OCI-LY1 (cell line): ENCODE measurements at regions not wholly inside any gene's neighbourhood (a gene's known extent, or its start where the extent isn't known, plus 50 kb on each side); places are given as distances from the start of the nearest gene placed in this dataset.

Experiments used
- H2AFZ ChIP-seq: fragments of 200-600 bp; sonication (generic), shearing (Covaris generic); 2 replicates; pipeline ENCODE4 v1.6.0; 2014; ENCODE audit warnings: antibody characterized with exemption, mild to moderate bottlenecking, low read length
- H3F3A ChIP-seq: fragments of 200-600 bp; sonication (generic), shearing (Covaris generic); 2 replicates; pipeline ENCODE4 v1.6.0; 2014; ENCODE audit warnings: mild to moderate bottlenecking, antibody characterized with exemption, low read length, moderate library complexity; ENCODE audit not compliant: insufficient read depth
- H3K27ac ChIP-seq: fragments of 200-600 bp; sonication (generic); 2 replicates; pipeline ENCODE4 v1.5.1; 2014; ENCODE audit warnings: low read length, mixed run types, mild to moderate bottlenecking, low read depth; ENCODE audit not compliant: poor library complexity, severe bottlenecking
- H3K27me3 ChIP-seq: fragments of 200-600 bp; sonication (generic); 2 replicates; pipeline ENCODE4 v1.6.0; 2014; ENCODE audit warnings: antibody characterized with exemption, mild to moderate bottlenecking, low read length, moderate library complexity; ENCODE audit not compliant: insufficient read depth
- H3K36me3 ChIP-seq: fragments of 200-600 bp; sonication (generic); 2 replicates; pipeline ENCODE4 v1.6.1; 2014; ENCODE audit warnings: mild to moderate bottlenecking, antibody characterized with exemption, low read length, moderate library complexity, mixed read lengths; ENCODE audit not compliant: insufficient read depth
- H3K4me1 ChIP-seq: fragments of 200-600 bp; sonication (generic); 2 replicates; pipeline ENCODE4 v1.5.1; 2014; ENCODE audit warnings: mild to moderate bottlenecking, low read length, moderate library complexity; ENCODE audit not compliant: insufficient read depth, severe bottlenecking
- H3K4me2 ChIP-seq: fragments of 200-600 bp; sonication (generic), shearing (Covaris generic); 2 replicates; pipeline ENCODE4 v1.6.1; 2014; ENCODE audit warnings: low read length
- H3K4me3 ChIP-seq: fragments of 200-600 bp; sonication (generic); 2 replicates; pipeline ENCODE4 v1.5.1; 2014; ENCODE audit warnings: low read length, low read depth, mild to moderate bottlenecking, mixed read lengths; ENCODE audit not compliant: poor library complexity, severe bottlenecking
- H3K79me2 ChIP-seq: fragments of 200-600 bp; shearing (Covaris generic); 2 replicates; pipeline ENCODE4 v1.6.1; 2016; ENCODE audit warnings: mixed run types, low read length, mixed read lengths; ENCODE audit not compliant: insufficient read depth
- H3K9ac ChIP-seq: fragments of 200-600 bp; sonication (generic), shearing (Covaris generic); 2 replicates; pipeline ENCODE4 v1.6.1; 2014; ENCODE audit warnings: mild to moderate bottlenecking, low read length, mixed read lengths
- H3K9me2 ChIP-seq: fragments of 200-600 bp; sonication (generic), shearing (Covaris generic); 2 replicates; pipeline ENCODE4 v1.6.1; 2014; ENCODE audit warnings: low read depth, mild to moderate bottlenecking, low read length, mixed read lengths
- H3K9me3 ChIP-seq: fragments of 200-600 bp; shearing (Covaris generic); 2 replicates; pipeline ENCODE4 v1.6.1; 2014; ENCODE audit warnings: low read length, mixed read lengths
- H4K20me1 ChIP-seq: fragments of 200-600 bp; sonication (generic), shearing (Covaris generic); 2 replicates; pipeline ENCODE4 v1.6.0; 2016; ENCODE audit warnings: mild to moderate bottlenecking, low read length; ENCODE audit not compliant: insufficient read depth
- CTCF ChIP-seq: fragments of 200-600 bp; sonication (generic), shearing (Covaris generic); IDR thresholded peaks from 2 replicates; pipeline ENCODE4 v1.5.1; 2017; ENCODE audit warnings: mild to moderate bottlenecking, antibody characterized with exemption, low read length, moderate library complexity, mixed read lengths
- EZH2 ChIP-seq: fragments of 200-600 bp; sonication (generic), shearing (Covaris generic); IDR thresholded peaks from 2 replicates; pipeline ENCODE4 v1.8.0; 2017; ENCODE audit warnings: borderline replicate concordance, mixed run types, mild to moderate bottlenecking, antibody characterized with exemption, low read length, moderate library complexity, mixed read lengths

GRCh38 chr2:193222454-193222853 is 1027.7 kb upstream of the TMEFF2 start:
- Histone ChIP-seq H3K27me3 (no peaks in the 10 kb centered on the region), H4K20me1 (no peaks in the 10 kb centered on the region)
- no peak for TF ChIP-seq CTCF
- TF ChIP-seq EZH2 = no peak

GRCh38 chr2:193219413-193219812 is 1024.7 kb upstream of the TMEFF2 start:
- TF ChIP-seq EZH2 (no peak), CTCF (no peak)
- Histone ChIP-seq H3K27me3 (no peaks in the 10 kb centered on the region), H3K79me2 (no peaks in the 10 kb centered on the region), H3K36me3 (no peaks in the 10 kb centered on the region), H2AFZ (no peak overlapping the region), H3K4me1 (no peaks in the 10 kb centered on the region), H3K4me3 (no peak overlapping the region), H3K9ac (no peak overlapping the region), H4K20me1 (no peaks in the 10 kb centered on the region), H3F3A (no peaks in the 10 kb centered on the region), H3K4me2 (no peak overlapping the region), H3K27ac (no peak overlapping the region), H3K9me2 (no peaks in the 10 kb centered on the region), H3K9me3 (no peaks in the 10 kb centered on the region)

More at GRCh38 chr2:193222454-193222853, 1027.7 kb upstream of the TMEFF2 start:
- Histone ChIP-seq H3K9me2 (no peaks in the 10 kb centered on the region), H3K4me2 (no peak overlapping the region), H3K36me3 (no peaks in the 10 kb centered on the region), H3K9ac (no peak overlapping the region), H3F3A (no peaks in the 10 kb centered on the region), H3K9me3 (no peaks in the 10 kb centered on the region), H3K4me1 (no peaks in the 10 kb centered on the region), H3K27ac (no peak overlapping the region), H3K79me2 (no peaks in the 10 kb centered on the region), H3K4me3 (no peak overlapping the region), H2AFZ (no peak overlapping the region)

- H3F3A ChIP-seq = no peaks in the 10 kb centered on the region
- H3K9me3 ChIP-seq = no peaks in the 10 kb centered on the region
- H3K36me3 ChIP-seq = no peaks in the 10 kb centered on the region
- no peaks in the 10 kb centered on the region for H4K20me1 ChIP-seq
- no peak overlapping the region for H3K4me2 ChIP-seq
- H3K79me2 ChIP-seq = no peaks in the 10 kb centered on the region
- H3K27ac ChIP-seq = no peak overlapping the region
- no peak overlapping the region for H2AFZ ChIP-seq
- no peaks in the 10 kb centered on the region for H3K4me1 ChIP-seq
- H3K27me3 ChIP-seq = no peaks in the 10 kb centered on the region
- TF ChIP-seq CTCF (no peak), EZH2 (no peak)
- no peaks in the 10 kb centered on the region for H3K9me2 ChIP-seq
- H3K9ac ChIP-seq = no peak overlapping the region
- H3K4me3 ChIP-seq = no peak overlapping the region
Observed at GRCh38 chr2:193201583-193201982, 1006.9 kb upstream of the TMEFF2 start.
